H1 (cell line): ENCODE measurements at regions not wholly inside any gene's neighbourhood (a gene's known extent, or its start where the extent isn't known, plus 50 kb on each side); places are given as distances from the start of the nearest gene placed in this dataset.

Experiments used
- CTCF ChIA-PET: fragments of 300-600 bp; sonication (Branson Sonifier 250); formaldehyde crosslinking; loops from one replicate; lab custom pipeline; 2021; ENCODE audit not compliant: partially characterized antibody; lab: Charles Lee
- POLR2A ChIA-PET: fragments of 300-600 bp; sonication (Branson Sonifier 250); formaldehyde crosslinking; loops from one replicate; lab custom pipeline; 2021; ENCODE audit warnings: inconsistent platforms; ENCODE audit not compliant: partially characterized antibody; lab: Charles Lee
- DNase-seq, 2 experiments: peaks; one replicate each; pipeline versions ENCODE4 v3.0.0 to v3.0.0-alpha.2; 2010 to 2022; ENCODE audit warnings: low spot score in 2 of 2, low read depth in 1 of 2, mixed read lengths in 1 of 2
- FAIRE-seq: peaks from 2 replicates; lab custom pipeline; 2011; peaks lifted over from hg19 to GRCh38; lab: Jason Lieb, UNC
- H2AFZ ChIP-seq: 2 replicates; pipeline ENCODE4 v1.8.1; 2012; ENCODE audit warnings: low read length, inconsistent platforms
- H2AK5ac ChIP-seq: 2 replicates; pipeline ENCODE4 v1.6.1; 2013; ENCODE audit warnings: low read depth, low read length
- H2BK120ac ChIP-seq: replicated peaks from 2 replicates; pipeline ENCODE3; 2013; ENCODE audit warnings: low read depth, low read length, inconsistent platforms
- H2BK12ac ChIP-seq: 2 replicates; pipeline ENCODE4 v1.6.1; 2013; ENCODE audit warnings: low read depth, low read length
- H2BK15ac ChIP-seq: 2 replicates; pipeline ENCODE4 v1.6.1; 2013; ENCODE audit warnings: low read length
- H2BK20ac ChIP-seq: 2 replicates; pipeline ENCODE4 v1.6.1; 2013; ENCODE audit warnings: low read length
- H2BK5ac ChIP-seq: 2 replicates; pipeline ENCODE4 v1.6.1; 2013; ENCODE audit warnings: low read depth, low read length
- H3K14ac ChIP-seq: 2 replicates; pipeline ENCODE4 v1.6.1; 2013; ENCODE audit warnings: inconsistent platforms; ENCODE audit not compliant: insufficient read length
- H3K18ac ChIP-seq: 2 replicates; pipeline ENCODE4 v1.6.1; 2013; ENCODE audit warnings: low read length; ENCODE audit errors: extremely low read depth
- H3K23ac ChIP-seq: 2 replicates; pipeline ENCODE4 v1.6.1; 2013; ENCODE audit warnings: inconsistent platforms; ENCODE audit not compliant: insufficient read length
- H3K23me2 ChIP-seq: 2 replicates; pipeline ENCODE4 v1.6.1; 2013; ENCODE audit warnings: low read depth, low read length
- H3K27ac ChIP-seq: 2 replicates; pipeline ENCODE4 v1.6.1; 2011; ENCODE audit warnings: low read depth, low read length, inconsistent platforms
- H3K27me3 ChIP-seq, 4 experiments: replicated peaks in 1 of 4; 1 replicate in 1 of 4; 2 replicates in 3 of 4; pipeline versions ENCODE4 v1.6.1 to v1.8.1; 2011 to 2013; ENCODE audit warnings: low read length in 3 of 4, mild to moderate bottlenecking in 3 of 4, inconsistent platforms in 2 of 4, mixed read lengths in 2 of 4, moderate library complexity in 1 of 4; ENCODE audit not compliant: control insufficient read depth in 3 of 4, insufficient read depth in 3 of 4; ENCODE audit errors: extremely low read depth in 1 of 4
- H3K36me3 ChIP-seq, 4 experiments: 2 replicates each; pipeline versions ENCODE4 v1.6.1 to v1.8.1; 2011 to 2013; ENCODE audit warnings: mild to moderate bottlenecking in 4 of 4, low read length in 3 of 4, moderate library complexity in 2 of 4, control low read depth in 1 of 4, inconsistent platforms in 1 of 4; ENCODE audit not compliant: insufficient read depth in 4 of 4, control insufficient read depth in 2 of 4
- H3K4ac ChIP-seq: replicated peaks from 2 replicates; pipeline ENCODE3; 2013; ENCODE audit warnings: low read length, low read depth, mixed read lengths, inconsistent platforms; ENCODE audit not compliant: insufficient read length
- H3K4me1 ChIP-seq, 4 experiments: replicated peaks in 1 of 4; 1 replicate in 1 of 4; 2 replicates in 3 of 4; pipeline versions ENCODE4 v1.6.1 to v1.8.1; 2011 to 2013; ENCODE audit warnings: low read length in 3 of 4, inconsistent platforms in 2 of 4, mixed read lengths in 1 of 4; ENCODE audit not compliant: insufficient read depth in 4 of 4, control insufficient read depth in 3 of 4
- H3K4me2 ChIP-seq, 2 experiments: 2 replicates each; pipeline versions ENCODE4 v1.6.1 to v1.8.1; 2011 to 2013; ENCODE audit warnings: low read depth in 2 of 2, low read length in 2 of 2, control low read depth in 1 of 2, inconsistent platforms in 1 of 2, mild to moderate bottlenecking in 1 of 2; ENCODE audit not compliant: insufficient read depth in 1 of 2
- H3K4me3 ChIP-seq, 4 experiments: fragments of 200-600, 300-600 bp in 1 of 4; sonication (generic), shearing (Covaris generic), sonication (Bioruptor Twin) in 1 of 4; 2 replicates each; pipeline versions ENCODE4 v1.5.1 to v1.8.1; 2011 to 2016; ENCODE audit warnings: low read length in 4 of 4, low read depth in 3 of 4, control low read depth in 2 of 4, inconsistent platforms in 2 of 4, mild to moderate bottlenecking in 2 of 4, mixed read lengths in 1 of 4, moderate library complexity in 1 of 4; ENCODE audit not compliant: insufficient read depth in 2 of 4; ENCODE audit errors: extremely low read depth in 1 of 4
- H3K56ac ChIP-seq: replicated peaks from 2 replicates; pipeline ENCODE3; 2013; ENCODE audit warnings: low read depth, mild to moderate bottlenecking, mixed read lengths, low read length, inconsistent platforms; ENCODE audit not compliant: insufficient read length
- H3K79me1 ChIP-seq: 2 replicates; pipeline ENCODE4 v1.6.1; 2013; ENCODE audit warnings: low read depth, low read length, control low read depth
- H3K79me2 ChIP-seq, 2 experiments: 2 replicates each; pipeline versions ENCODE4 v1.6.1 to v1.8.1; 2012 to 2013; ENCODE audit warnings: low read length in 2 of 2, mild to moderate bottlenecking in 2 of 2, inconsistent platforms in 1 of 2; ENCODE audit not compliant: insufficient read depth in 2 of 2, control insufficient read depth in 1 of 2
- H3K9ac ChIP-seq, 4 experiments: replicated peaks in 1 of 4; 1 replicate in 1 of 4; 2 replicates in 3 of 4; pipeline versions ENCODE4 v1.6.1 to v1.8.1; 2011 to 2013; ENCODE audit warnings: low read depth in 3 of 4, low read length in 3 of 4, control low read depth in 2 of 4, mild to moderate bottlenecking in 2 of 4, moderate library complexity in 2 of 4, inconsistent platforms in 1 of 4; ENCODE audit errors: extremely low read depth in 1 of 4
- H3K9me3 ChIP-seq, 2 experiments: 2 replicates each; pipeline versions ENCODE4 v1.6.1 to v1.8.1; 2012 to 2013; ENCODE audit warnings: mild to moderate bottlenecking in 2 of 2, moderate library complexity in 2 of 2, control low read depth in 1 of 2, inconsistent platforms in 1 of 2, low read depth in 1 of 2, low read length in 1 of 2, mixed read lengths in 1 of 2; ENCODE audit not compliant: insufficient read depth in 2 of 2
- H4K20me1 ChIP-seq, 2 experiments: replicated peaks in 1 of 2; 2 replicates each; pipeline versions ENCODE3 to v1.8.1; 2011 to 2013; ENCODE audit warnings: inconsistent platforms in 2 of 2, low read length in 2 of 2, mild to moderate bottlenecking in 1 of 2; ENCODE audit not compliant: insufficient read depth in 2 of 2, control insufficient read depth in 1 of 2
- H4K5ac ChIP-seq: 2 replicates; pipeline ENCODE4 v1.6.1; 2013; ENCODE audit warnings: low read length, low read depth, mixed read lengths, inconsistent platforms; ENCODE audit not compliant: insufficient read length
- H4K8ac ChIP-seq: 2 replicates; pipeline ENCODE4 v1.8.0; 2013; ENCODE audit warnings: mild to moderate bottlenecking, moderate library complexity, low read length, inconsistent platforms; ENCODE audit not compliant: insufficient read depth; ENCODE audit errors: extremely low read depth
- H4K91ac ChIP-seq: replicated peaks from 2 replicates; pipeline ENCODE3; 2013; ENCODE audit warnings: low read length, mixed read lengths, inconsistent platforms; ENCODE audit not compliant: insufficient read length
- EGR1 ChIP-seq: IDR thresholded peaks from 2 replicates; pipeline ENCODE4 v1.6.1; 2011; ENCODE audit warnings: low read depth, low read length, borderline replicate concordance
- FOSL1 ChIP-seq: IDR thresholded peaks from 2 replicates; pipeline ENCODE4 v1.6.1; 2011; ENCODE audit warnings: mild to moderate bottlenecking, low read depth, low read length, moderate library complexity; ENCODE audit not compliant: insufficient read depth
- MAFK ChIP-seq: IDR thresholded peaks from 2 replicates; pipeline ENCODE4 v1.6.1; 2012; ENCODE audit warnings: low read depth, mild to moderate bottlenecking, improper control_type of control experiment, low read length

DNA sequence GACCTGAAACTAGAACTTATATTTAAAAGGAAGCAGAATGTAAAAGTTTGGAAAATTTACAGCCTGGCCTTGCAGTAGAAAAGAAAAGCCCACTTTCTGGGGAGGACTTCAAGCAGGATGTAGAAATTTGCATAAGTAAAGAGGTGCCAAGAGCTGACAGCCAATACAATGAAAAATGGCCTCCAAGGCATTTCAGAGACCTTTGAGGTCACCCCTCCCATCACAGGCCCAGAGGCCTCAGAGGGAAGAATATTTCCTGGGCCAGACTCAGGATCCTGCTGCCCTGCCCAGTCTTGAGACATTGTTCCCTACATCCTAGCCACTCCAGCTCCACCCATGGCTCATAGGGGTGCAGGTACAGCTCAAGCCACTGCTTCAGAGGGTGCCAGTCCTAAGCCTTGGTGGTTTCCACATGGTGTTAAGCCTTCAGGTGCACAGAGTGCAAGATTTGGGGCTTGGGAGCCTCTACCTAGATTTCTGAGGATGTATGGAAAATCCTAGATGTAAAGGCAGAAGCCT, 518.9 kb upstream of the INTU start:
- FAIRE-seq (no peak), DNase-seq (no peak)
- Histone ChIP-seq H4K20me1 (no peaks in the 10 kb centered on the region), H3K56ac (no peak overlapping the region), H2BK12ac (no peak overlapping the region), H3K4me1 (peaks cover 0 to 3% (median 0%) of the 10 kb centered on the region in 4 experiments; a peak in 1 of 7 replicates), H2BK120ac (no peak overlapping the region), H2AFZ (no peak overlapping the region), H3K4ac (no peak overlapping the region), H2BK5ac (no peak overlapping the region), H2BK20ac (no peak overlapping the region), H3K4me2 (no peak overlapping the region), H3K9me3 (peaks cover 0 to 5% of the 10 kb centered on the region in 2 experiments; a peak in 1 of 4 replicates), H4K8ac (no peak overlapping the region), H3K9ac (no peak overlapping the region), H3K23ac (no peak overlapping the region), H3K23me2 (no peaks in the 10 kb centered on the region), H2BK15ac (no peak overlapping the region), H4K5ac (no peak overlapping the region), H3K79me1 (no peaks in the 10 kb centered on the region), H3K4me3 (no peak overlapping the region), H3K14ac (no peak overlapping the region), H4K91ac (no peak overlapping the region), H3K79me2 (no peaks in the 10 kb centered on the region), H3K18ac (no peak overlapping the region), H3K36me3 (no peaks in the 10 kb centered on the region), H2AK5ac (no peak overlapping the region), H3K27ac (no peak overlapping the region), H3K27me3 (no peaks in the 10 kb centered on the region)
- CTCF ChIA-PET = no interaction called here
- no peak for TF ChIP-seq MAFK
- no peak for TF ChIP-seq EGR1
- no peak for TF ChIP-seq FOSL1
- POLR2A ChIA-PET = no interaction called here
